ENCODE measurements at regions not wholly inside any gene's neighbourhood (a gene's known extent, or its start where the extent isn't known, plus 50 kb on each side); places are given as distances from the start of the nearest gene placed in this dataset.
A peak's percentile ranks its signal among the peaks of the same experiment; 100 is the strongest.

- H3K9me3 ChIP-seq (ENCODE audit: control insufficient read depth in 2 of 2, insufficient read depth in 1 of 2, low read length in 1 of 2), result no peaks in the 10 kb centered on the region
- H3K27ac ChIP-seq (ENCODE audit: low read depth in 1 of 2, low read length in 1 of 2), result no peak overlapping the region
- no peaks in the 10 kb centered on the region for H3K36me3 ChIP-seq (ENCODE audit: control insufficient read depth in 2 of 2, insufficient read depth in 2 of 2, low read length in 1 of 2)
- peaks cover 31 to 35% of the 10 kb centered on the region in 2 donors for H3K4me1 ChIP-seq (ENCODE audit: control insufficient read depth in 2 of 2, insufficient read depth in 2 of 2, low read length in 2 of 2)
- no peak overlapping the region for H3K4me3 ChIP-seq (ENCODE audit: low read length in 2 of 2)
- DNase-seq (ENCODE audit: low read depth in 6 of 9, low spot score in 9 of 9), result no peak
- H3K27me3 ChIP-seq (ENCODE audit: control insufficient read depth in 2 of 2, insufficient read depth in 1 of 2, low read length in 1 of 2), result no peaks in the 10 kb centered on the region
Measured at GRCh38 chr9:15113288-15113687, 193.7 kb downstream of the TTC39B start.

GRCh38 chr9:15111071-15111470 lies 195.9 kb downstream of the TTC39B start:
- peaks cover 11 to 16% of the 10 kb centered on the region in 2 donors for H3K4me1 ChIP-seq (ENCODE audit: control insufficient read depth in 2 of 2, insufficient read depth in 2 of 2, low read length in 2 of 2)
- no peak overlapping the region for H3K4me3 ChIP-seq (ENCODE audit: low read length in 2 of 2)
- no peak for DNase-seq (ENCODE audit: low read depth in 6 of 9, low spot score in 9 of 9)
- H3K9me3 ChIP-seq (ENCODE audit: control insufficient read depth in 2 of 2, insufficient read depth in 1 of 2, low read length in 1 of 2), result no peaks in the 10 kb centered on the region
- no peak overlapping the region for H3K27ac ChIP-seq (ENCODE audit: low read depth in 1 of 2, low read length in 1 of 2)
- no peaks in the 10 kb centered on the region for H3K36me3 ChIP-seq (ENCODE audit: control insufficient read depth in 2 of 2, insufficient read depth in 2 of 2, low read length in 1 of 2)
- no peaks in the 10 kb centered on the region for H3K27me3 ChIP-seq (ENCODE audit: control insufficient read depth in 2 of 2, insufficient read depth in 1 of 2, low read length in 1 of 2)

- Histone ChIP-seq H3K4me3 (ENCODE audit: low read length in 2 of 2) (no peak overlapping the region), H3K4me1 (ENCODE audit: control insufficient read depth in 2 of 2, insufficient read depth in 2 of 2, low read length in 2 of 2) (peaks cover 8 to 9% of the 10 kb centered on the region in 2 donors), H3K27me3 (ENCODE audit: control insufficient read depth in 2 of 2, insufficient read depth in 1 of 2, low read length in 1 of 2) (no peaks in the 10 kb centered on the region), H3K9me3 (ENCODE audit: control insufficient read depth in 2 of 2, insufficient read depth in 1 of 2, low read length in 1 of 2) (no peaks in the 10 kb centered on the region), H3K27ac (ENCODE audit: low read depth in 1 of 2, low read length in 1 of 2) (peak overlapping the region; percentile 19 to 92), H3K36me3 (ENCODE audit: control insufficient read depth in 2 of 2, insufficient read depth in 2 of 2, low read length in 1 of 2) (no peaks in the 10 kb centered on the region)
- 37% methylated on average over 4 of the region's 4 CpGs for WGBS
- peak in 8 of 9 donors; percentile 52 to 90 (median 75) for DNase-seq (ENCODE audit: low read depth in 6 of 9, low spot score in 9 of 9)
Measured at GRCh38 chr9:15104826-15105420, 194.7 kb upstream of the FREM1 start.

- H3K36me3 ChIP-seq (ENCODE audit: control insufficient read depth in 2 of 2, insufficient read depth in 2 of 2, low read length in 1 of 2), result no peaks in the 10 kb centered on the region
- H3K4me1 ChIP-seq (ENCODE audit: control insufficient read depth in 2 of 2, insufficient read depth in 2 of 2, low read length in 2 of 2), result peaks cover 8 to 9% of the 10 kb centered on the region in 2 donors
- WGBS, result 73% methylated on average over 3 of the region's 3 CpGs
- no peak overlapping the region for H3K4me3 ChIP-seq (ENCODE audit: low read length in 2 of 2)
- H3K27ac ChIP-seq (ENCODE audit: low read depth in 1 of 2, low read length in 1 of 2), result peak overlapping the region in 1 of 2 donors; percentile 92
- no peaks in the 10 kb centered on the region for H3K9me3 ChIP-seq (ENCODE audit: control insufficient read depth in 2 of 2, insufficient read depth in 1 of 2, low read length in 1 of 2)
- H3K27me3 ChIP-seq (ENCODE audit: control insufficient read depth in 2 of 2, insufficient read depth in 1 of 2, low read length in 1 of 2), result no peaks in the 10 kb centered on the region
- peak in 1 of 9 donors; percentile 27 for DNase-seq (ENCODE audit: low read depth in 6 of 9, low spot score in 9 of 9)
Measured at GRCh38 chr9:15103290-15103689, 193.1 kb upstream of the FREM1 start.

GRCh38 chr9:15101095-15101494 lies 190.9 kb upstream of the FREM1 start:
- Histone ChIP-seq H3K27me3 (ENCODE audit: control insufficient read depth in 2 of 2, insufficient read depth in 1 of 2, low read length in 1 of 2) (no peaks in the 10 kb centered on the region), H3K27ac (ENCODE audit: low read depth in 1 of 2, low read length in 1 of 2) (no peak overlapping the region), H3K4me3 (ENCODE audit: low read length in 2 of 2) (no peak overlapping the region), H3K36me3 (ENCODE audit: control insufficient read depth in 2 of 2, insufficient read depth in 2 of 2, low read length in 1 of 2) (no peaks in the 10 kb centered on the region), H3K4me1 (ENCODE audit: control insufficient read depth in 2 of 2, insufficient read depth in 2 of 2, low read length in 2 of 2) (peaks cover 8 to 9% of the 10 kb centered on the region in 2 donors), H3K9me3 (ENCODE audit: control insufficient read depth in 2 of 2, insufficient read depth in 1 of 2, low read length in 1 of 2) (no peaks in the 10 kb centered on the region)
- 97% methylated on average over 7 of the region's 7 CpGs for WGBS
- DNase-seq (ENCODE audit: low read depth in 6 of 9, low spot score in 9 of 9), result no peak

- Histone ChIP-seq H3K4me1 (ENCODE audit: control insufficient read depth in 2 of 2, insufficient read depth in 2 of 2, low read length in 2 of 2) (peaks cover 8 to 9% of the 10 kb centered on the region in 2 donors), H3K27me3 (ENCODE audit: control insufficient read depth in 2 of 2, insufficient read depth in 1 of 2, low read length in 1 of 2) (no peaks in the 10 kb centered on the region), H3K27ac (ENCODE audit: low read depth in 1 of 2, low read length in 1 of 2) (no peak overlapping the region), H3K36me3 (ENCODE audit: control insufficient read depth in 2 of 2, insufficient read depth in 2 of 2, low read length in 1 of 2) (no peaks in the 10 kb centered on the region), H3K4me3 (ENCODE audit: low read length in 2 of 2) (no peak overlapping the region), H3K9me3 (ENCODE audit: control insufficient read depth in 2 of 2, insufficient read depth in 1 of 2, low read length in 1 of 2) (no peaks in the 10 kb centered on the region)
- 50% methylated on average over 2 of the region's 2 CpGs for WGBS
- DNase-seq (ENCODE audit: low read depth in 6 of 9, low spot score in 9 of 9), result no peak
Measured at GRCh38 chr9:15100571-15100970, 190.3 kb upstream of the FREM1 start.

- Histone ChIP-seq H3K36me3 (ENCODE audit: control insufficient read depth in 2 of 2, insufficient read depth in 2 of 2, low read length in 1 of 2) (no peaks in the 10 kb centered on the region), H3K9me3 (ENCODE audit: control insufficient read depth in 2 of 2, insufficient read depth in 1 of 2, low read length in 1 of 2) (no peaks in the 10 kb centered on the region), H3K4me3 (ENCODE audit: low read length in 2 of 2) (no peak overlapping the region), H3K27me3 (ENCODE audit: control insufficient read depth in 2 of 2, insufficient read depth in 1 of 2, low read length in 1 of 2) (no peaks in the 10 kb centered on the region), H3K4me1 (ENCODE audit: control insufficient read depth in 2 of 2, insufficient read depth in 2 of 2, low read length in 2 of 2) (no peaks in the 10 kb centered on the region), H3K27ac (ENCODE audit: low read depth in 1 of 2, low read length in 1 of 2) (no peak overlapping the region)
- DNase-seq (ENCODE audit: low read depth in 6 of 9, low spot score in 9 of 9), result no peak
- 97% methylated on average over 2 of the region's 2 CpGs for WGBS
Measured at GRCh38 chr9:15096972-15097371, 186.7 kb upstream of the FREM1 start.

GRCh38 chr9:15086778-15087324 lies 176.6 kb upstream of the FREM1 start:
- Histone ChIP-seq H3K4me3 (ENCODE audit: low read length in 2 of 2) (no peak overlapping the region), H3K36me3 (ENCODE audit: control insufficient read depth in 2 of 2, insufficient read depth in 2 of 2, low read length in 1 of 2) (no peaks in the 10 kb centered on the region), H3K4me1 (ENCODE audit: control insufficient read depth in 2 of 2, insufficient read depth in 2 of 2, low read length in 2 of 2) (no peaks in the 10 kb centered on the region), H3K9me3 (ENCODE audit: control insufficient read depth in 2 of 2, insufficient read depth in 1 of 2, low read length in 1 of 2) (no peaks in the 10 kb centered on the region), H3K27me3 (ENCODE audit: control insufficient read depth in 2 of 2, insufficient read depth in 1 of 2, low read length in 1 of 2) (no peaks in the 10 kb centered on the region), H3K27ac (ENCODE audit: low read depth in 1 of 2, low read length in 1 of 2) (no peak overlapping the region)
- no peak for DNase-seq (ENCODE audit: low read depth in 6 of 9, low spot score in 9 of 9)
- WGBS, result 96% methylated on average over 3 of the region's 3 CpGs

GRCh38 chr9:15086156-15086763 lies 176.0 kb upstream of the FREM1 start:
- H3K9me3 ChIP-seq (ENCODE audit: control insufficient read depth in 2 of 2, insufficient read depth in 1 of 2, low read length in 1 of 2), result no peaks in the 10 kb centered on the region
- DNase-seq (ENCODE audit: low read depth in 6 of 9, low spot score in 9 of 9), result no peak
- H3K4me3 ChIP-seq (ENCODE audit: low read length in 2 of 2), result no peak overlapping the region
- no peaks in the 10 kb centered on the region for H3K4me1 ChIP-seq (ENCODE audit: control insufficient read depth in 2 of 2, insufficient read depth in 2 of 2, low read length in 2 of 2)
- H3K27me3 ChIP-seq (ENCODE audit: control insufficient read depth in 2 of 2, insufficient read depth in 1 of 2, low read length in 1 of 2), result no peaks in the 10 kb centered on the region
- H3K36me3 ChIP-seq (ENCODE audit: control insufficient read depth in 2 of 2, insufficient read depth in 2 of 2, low read length in 1 of 2), result no peaks in the 10 kb centered on the region
- no peak overlapping the region for H3K27ac ChIP-seq (ENCODE audit: low read depth in 1 of 2, low read length in 1 of 2)
- WGBS, result 95% methylated on average over 6 of the region's 6 CpGs

Measured in thymus (tissue), 11 donors.